GM19397 (cell line): ENCODE measurements at regions not wholly inside any gene's neighbourhood (a gene's known extent, or its start where the extent isn't known, plus 50 kb on each side); places are given as distances from the start of the nearest gene placed in this dataset.

Experiments
- ATAC-seq: cut with Tn5 transposase; IDR thresholded peaks from one replicate; pipeline ENCODE4 v1.9.1; 2021; ENCODE audit warnings: mild to moderate bottlenecking, moderate library complexity; ENCODE audit not compliant: unreplicated experiment

GRCh38 chr16:51630076-51630475 is 479.0 kb upstream of the SALL1 start:
- no peak for ATAC-seq

- ATAC-seq, result no peak
These were observed 478.5 kb upstream of the SALL1 start for GRCh38 chr16:51629576-51629975.

- no peak for ATAC-seq
These were observed 473.2 kb upstream of the SALL1 start for GRCh38 chr16:51624080-51624775.

GRCh38 chr16:51621610-51622009 is 470.5 kb upstream of the SALL1 start:
- ATAC-seq, result no peak

- no peak for ATAC-seq
These were observed 464.1 kb upstream of the SALL1 start for GRCh38 chr16:51615141-51615540.

- no peak for ATAC-seq
These were observed 456.2 kb upstream of the SALL1 start for GRCh38 chr16:51607201-51607651.

- ATAC-seq, result no peak
These were observed 445.2 kb upstream of the SALL1 start for GRCh38 chr16:51596247-51596646.

GRCh38 chr16:51592535-51593300 is 441.6 kb upstream of the SALL1 start:
- ATAC-seq, result no peak

- no peak for ATAC-seq
These were observed 441.0 kb upstream of the SALL1 start for GRCh38 chr16:51592001-51592501.

- no peak for ATAC-seq
These were observed 440.4 kb upstream of the SALL1 start for GRCh38 chr16:51591480-51591879.

- ATAC-seq, result no peak
These were observed 428.7 kb upstream of the SALL1 start for GRCh38 chr16:51579652-51580360.

GRCh38 chr16:51577621-51578303 is 426.7 kb upstream of the SALL1 start:
- ATAC-seq, result no peak

- no peak for ATAC-seq
These were observed 425.6 kb upstream of the SALL1 start for GRCh38 chr16:51576498-51577195.

GRCh38 chr16:51573191-51573590 is 422.1 kb upstream of the SALL1 start:
- ATAC-seq, result no peak

- no peak for ATAC-seq
These were observed 418.3 kb upstream of the SALL1 start for GRCh38 chr16:51569203-51569931.

- ATAC-seq, result no peak
These were observed 416.8 kb upstream of the SALL1 start for GRCh38 chr16:51567911-51568310.

GRCh38 chr16:51565184-51565583 is 414.1 kb upstream of the SALL1 start:
- ATAC-seq, result peak; percentile 56

GRCh38 chr16:51562891-51563290 is 411.8 kb upstream of the SALL1 start:
- ATAC-seq, result no peak

- no peak for ATAC-seq
These were observed 408.8 kb upstream of the SALL1 start for GRCh38 chr16:51559901-51560300.

GRCh38 chr16:51557670-51558069 is 406.6 kb upstream of the SALL1 start:
- no peak for ATAC-seq
